Right lobe of liver (tissue), 4 donors: ENCODE measurements at regions not wholly inside any gene's neighbourhood (a gene's known extent, or its start where the extent isn't known, plus 50 kb on each side); places are given as distances from the start of the nearest gene placed in this dataset.

Experiments used
- POLR2A ChIP-seq: fragments of 450-650 bp; IDR thresholded peaks from one replicate; pipeline ENCODE4 v1.6.1; 2017; ENCODE audit warnings: antibody characterized with exemption, mild to moderate bottlenecking
- TF ChIP-seq, protein P1 (sequence below), 4 donors: fragments of 200-600 bp in 3 of 4; fragments of 450-650 bp in 1 of 4; IDR thresholded peaks; one replicate each; pipeline versions ENCODE4 v1.5.1 to v1.8.0; 2016 to 2022; ENCODE audit warnings: antibody characterized with exemption in 4 of 4, mild to moderate bottlenecking in 2 of 4
- donor health status: DM: no; HTN: no; CAD: no.
- donor health status: DM: no; HTN: no; CAD: no.
- donor health status: DM: no; HTN: yes; CAD: no.

DNA sequence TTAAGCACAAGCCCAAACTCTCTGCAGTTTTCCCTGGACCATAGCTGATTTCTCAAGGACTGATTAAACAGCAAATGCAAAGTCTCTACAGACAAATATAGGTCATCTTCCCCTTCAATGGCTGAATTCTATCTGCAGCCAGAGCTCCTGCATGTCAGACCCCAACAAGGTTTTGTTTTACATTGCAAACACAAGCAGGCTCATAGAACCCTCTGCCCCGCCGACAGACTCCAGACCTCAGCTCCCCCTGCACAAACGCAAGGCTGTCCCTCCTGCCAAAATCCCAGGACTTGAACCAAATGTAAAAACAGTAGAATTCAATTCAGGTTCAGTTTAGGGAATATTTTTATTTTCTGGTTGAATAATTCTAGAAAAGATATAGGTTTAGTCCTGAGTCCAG is 526.7 kb upstream of the TRPC7 start:
- TF ChIP-seq, protein P1, sequence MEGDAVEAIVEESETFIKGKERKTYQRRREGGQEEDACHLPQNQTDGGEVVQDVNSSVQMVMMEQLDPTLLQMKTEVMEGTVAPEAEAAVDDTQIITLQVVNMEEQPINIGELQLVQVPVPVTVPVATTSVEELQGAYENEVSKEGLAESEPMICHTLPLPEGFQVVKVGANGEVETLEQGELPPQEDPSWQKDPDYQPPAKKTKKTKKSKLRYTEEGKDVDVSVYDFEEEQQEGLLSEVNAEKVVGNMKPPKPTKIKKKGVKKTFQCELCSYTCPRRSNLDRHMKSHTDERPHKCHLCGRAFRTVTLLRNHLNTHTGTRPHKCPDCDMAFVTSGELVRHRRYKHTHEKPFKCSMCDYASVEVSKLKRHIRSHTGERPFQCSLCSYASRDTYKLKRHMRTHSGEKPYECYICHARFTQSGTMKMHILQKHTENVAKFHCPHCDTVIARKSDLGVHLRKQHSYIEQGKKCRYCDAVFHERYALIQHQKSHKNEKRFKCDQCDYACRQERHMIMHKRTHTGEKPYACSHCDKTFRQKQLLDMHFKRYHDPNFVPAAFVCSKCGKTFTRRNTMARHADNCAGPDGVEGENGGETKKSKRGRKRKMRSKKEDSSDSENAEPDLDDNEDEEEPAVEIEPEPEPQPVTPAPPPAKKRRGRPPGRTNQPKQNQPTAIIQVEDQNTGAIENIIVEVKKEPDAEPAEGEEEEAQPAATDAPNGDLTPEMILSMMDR (IDR thresholded peaks at IDR 0.05) = no peak
- no peak for TF ChIP-seq POLR2A
